Memory B cell (primary cell): ENCODE measurements at regions not wholly inside any gene's neighbourhood (a gene's known extent, or its start where the extent isn't known, plus 50 kb on each side); places are given as distances from the start of the nearest gene placed in this dataset.

Experiments
- ATAC-seq: fragments of 150-1000 bp; cut with Tn5 transposase; 2 replicates; pipeline ENCODE4 v1.10.0; 2021; ENCODE audit warnings: low read depth, mild to moderate bottlenecking, moderate library complexity
- DNase-seq, 2 donors: peaks; one replicate each; pipeline ENCODE4 v3.0.0; 2022; ENCODE audit warnings: low spot score in 2 of 2
- H3K27ac Mint-ChIP-seq: one replicate; pipeline ENCODE4 v1.8.0; 2022; ENCODE audit warnings: mild to moderate bottlenecking, moderate library complexity, mixed read lengths
- H3K27me3 Mint-ChIP-seq: one replicate; pipeline ENCODE4 v1.8.0; 2022; ENCODE audit warnings: mixed read lengths
- H3K36me3 Mint-ChIP-seq: one replicate; pipeline ENCODE4 v1.8.0; 2022; ENCODE audit warnings: mild to moderate bottlenecking, mixed read lengths
- H3K4me1 Mint-ChIP-seq: one replicate; pipeline ENCODE4 v1.8.0; 2022; ENCODE audit warnings: mixed read lengths
- H3K4me3 Mint-ChIP-seq: one replicate; pipeline ENCODE4 v1.8.0; 2022; ENCODE audit warnings: mild to moderate bottlenecking, moderate library complexity, mixed read lengths
- H3K9me3 Mint-ChIP-seq: one replicate; pipeline ENCODE4 v1.8.0; 2022; ENCODE audit warnings: mixed read lengths

DNA sequence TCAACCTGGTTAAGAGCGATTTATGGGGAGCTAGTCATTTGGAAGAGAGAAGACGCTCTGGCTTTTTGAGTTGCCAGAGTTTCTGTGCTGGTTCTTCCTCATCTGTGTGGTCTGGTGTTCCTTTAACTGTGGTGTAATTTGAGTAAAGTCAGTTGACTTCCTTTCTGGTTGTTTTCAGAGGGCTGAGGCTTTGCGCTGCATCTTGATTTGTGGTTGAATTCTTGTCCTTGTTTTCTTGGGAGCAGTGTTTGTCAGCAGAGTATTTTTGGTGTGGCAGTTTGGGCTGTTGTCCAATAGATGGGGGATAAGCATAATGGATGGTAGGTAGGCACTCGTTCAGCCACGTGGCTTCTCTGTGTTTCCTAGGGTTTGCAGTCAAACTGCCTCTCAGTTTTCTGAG is 2143.2 kb upstream of the TENM3 start:
- ATAC-seq = no peak
- Mint-ChIP-seq H3K4me3 (no peak overlapping the region), H3K27ac (no peak overlapping the region)

DNA sequence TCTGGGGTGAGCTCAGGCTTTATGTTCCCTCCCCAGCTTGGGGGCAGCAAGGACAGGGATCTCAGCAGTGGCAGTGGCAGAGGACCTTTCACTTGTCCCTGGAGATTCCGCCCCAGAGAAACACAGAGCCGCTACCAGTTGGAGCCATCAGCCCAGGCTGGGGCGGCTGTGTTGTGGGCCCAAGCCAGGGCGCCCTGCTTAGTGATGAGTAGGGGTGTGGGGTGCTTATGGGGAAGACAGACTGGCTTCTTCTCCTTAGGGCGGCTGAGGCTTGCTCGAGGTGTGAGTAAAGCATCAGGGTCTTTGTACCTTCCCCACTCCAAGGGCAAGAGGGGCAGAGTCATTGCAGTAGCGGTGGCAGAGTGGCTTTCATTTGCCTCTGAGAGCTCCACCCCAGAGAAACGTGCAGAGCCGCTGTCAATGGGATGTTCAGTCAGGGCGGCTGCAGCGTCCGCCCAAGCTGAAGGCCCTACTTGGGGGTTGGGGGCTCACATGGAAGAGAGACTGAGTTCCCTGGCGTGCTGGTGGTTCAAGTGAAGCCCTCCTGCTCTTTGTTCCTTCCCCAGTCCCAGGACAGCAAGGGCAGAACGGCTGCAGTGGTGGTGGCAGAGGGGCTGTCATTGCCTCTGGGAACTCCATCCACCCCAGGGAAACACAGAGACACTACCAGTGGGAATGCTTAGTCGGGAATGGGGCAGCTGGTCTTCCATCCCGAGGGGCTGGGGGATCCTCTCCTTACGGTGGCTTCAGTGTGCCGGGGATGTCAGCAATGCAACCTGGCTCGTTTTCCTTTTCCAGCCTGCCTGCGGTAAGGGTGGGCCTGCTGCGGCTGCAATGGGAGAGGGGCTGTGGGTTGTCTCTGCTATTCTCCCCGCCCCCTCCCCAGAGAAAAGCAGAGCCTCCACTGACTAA is 2142.5 kb upstream of the TENM3 start:
- DNase-seq (no peak), ATAC-seq (no peak)
- Mint-ChIP-seq H3K9me3 (peaks cover 2% of the 10 kb centered on the region), H3K4me1 (no peaks in the 10 kb centered on the region), H3K27ac (no peak overlapping the region), H3K36me3 (no peaks in the 10 kb centered on the region), H3K27me3 (no peaks in the 10 kb centered on the region), H3K4me3 (no peak overlapping the region)

More for the DNA sequence above, 2143.2 kb upstream of the TENM3 start:
- no peak for DNase-seq
- peaks cover 2% of the 10 kb centered on the region for H3K9me3 Mint-ChIP-seq
- H3K27me3 Mint-ChIP-seq = no peaks in the 10 kb centered on the region
- H3K36me3 Mint-ChIP-seq = no peaks in the 10 kb centered on the region
- H3K4me1 Mint-ChIP-seq = no peaks in the 10 kb centered on the region

DNA sequence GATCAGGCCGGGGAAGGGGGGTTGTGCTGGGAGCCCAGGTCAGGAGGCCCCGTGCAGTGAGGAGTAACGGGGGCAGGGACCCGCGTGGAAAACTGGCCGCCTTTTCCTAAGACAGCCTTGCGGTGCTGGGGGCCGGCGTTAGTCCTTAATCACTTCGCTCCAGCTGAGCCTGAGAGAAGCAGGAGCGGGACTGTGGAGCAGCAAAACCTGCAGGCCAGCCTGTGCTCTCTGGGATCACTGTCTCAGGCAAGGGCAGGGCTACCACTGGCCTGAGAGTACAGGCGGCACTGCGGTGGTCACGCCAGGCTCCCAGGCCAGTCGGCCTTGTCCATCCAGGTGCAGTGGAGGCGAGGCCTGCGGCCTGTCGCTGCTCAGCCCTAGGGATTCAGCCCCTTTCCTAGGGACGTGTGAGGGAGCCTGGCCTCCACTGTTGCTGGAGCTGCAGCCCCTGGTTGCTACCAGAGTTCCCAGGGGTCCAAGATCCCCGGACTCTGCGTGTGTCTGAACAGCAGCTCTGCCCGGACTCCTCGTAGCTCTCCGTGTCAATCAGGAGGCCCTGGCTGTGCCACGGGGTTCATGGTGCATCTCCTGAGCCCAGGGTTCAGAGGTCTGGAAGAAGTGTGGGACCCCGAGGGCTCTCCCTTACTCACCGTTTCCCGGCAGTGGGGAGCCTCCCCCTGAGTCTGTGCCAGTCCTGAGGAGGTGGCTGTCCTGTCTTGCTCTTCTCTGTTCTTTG is 2141.7 kb upstream of the TENM3 start:
- no peak for ATAC-seq
- no peaks in the 10 kb centered on the region for H3K36me3 Mint-ChIP-seq
- H3K9me3 Mint-ChIP-seq = peaks cover 2% of the 10 kb centered on the region
- no peaks in the 10 kb centered on the region for H3K27me3 Mint-ChIP-seq
- DNase-seq = no peak
- H3K27ac Mint-ChIP-seq = no peak overlapping the region
- no peak overlapping the region for H3K4me3 Mint-ChIP-seq
- H3K4me1 Mint-ChIP-seq = no peaks in the 10 kb centered on the region

DNA sequence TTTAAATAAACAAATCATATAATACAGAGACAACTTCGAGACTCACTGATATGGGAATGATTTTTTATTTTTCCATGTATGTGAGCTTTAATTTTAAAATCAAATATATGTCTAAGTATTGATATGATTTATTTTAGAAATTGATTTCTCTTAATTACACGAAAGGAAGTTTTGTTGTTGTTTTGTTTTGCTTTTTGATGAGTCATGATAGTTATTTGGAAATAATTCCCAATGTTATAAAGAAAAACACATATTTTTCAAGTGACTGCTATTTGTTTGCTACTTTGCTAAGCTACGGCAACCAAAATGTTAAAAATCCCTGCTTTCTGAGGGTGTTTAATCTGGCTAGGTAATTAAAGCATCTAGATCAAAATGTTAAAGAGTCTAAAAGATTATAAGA is 2139.4 kb upstream of the TENM3 start:
- no peak for DNase-seq

DNA sequence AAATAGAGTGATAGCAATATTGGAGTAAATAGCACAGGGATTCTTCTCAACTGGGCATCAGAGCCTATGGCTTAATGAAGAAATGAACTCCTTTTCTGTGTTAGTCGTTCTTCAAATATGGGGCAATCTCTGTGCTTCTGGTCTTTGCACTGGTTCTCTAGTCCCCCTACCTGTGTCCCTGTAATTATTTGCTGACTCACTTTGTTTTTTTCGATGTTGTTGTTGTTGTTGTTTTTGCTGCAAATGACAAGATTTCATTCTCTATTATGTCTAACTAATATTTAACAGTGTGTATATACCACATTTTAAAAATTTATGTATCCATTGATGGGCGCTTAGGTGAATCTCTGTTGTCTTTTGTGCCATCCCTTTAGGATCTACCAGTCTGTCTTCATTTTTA is 2137.8 kb upstream of the TENM3 start:
- Mint-ChIP-seq H3K4me1 (no peaks in the 10 kb centered on the region), H3K36me3 (no peaks in the 10 kb centered on the region), H3K9me3 (no peaks in the 10 kb centered on the region), H3K27ac (no peak overlapping the region), H3K4me3 (no peak overlapping the region), H3K27me3 (no peaks in the 10 kb centered on the region)
- DNase-seq = no peak
- ATAC-seq = no peak

More for the DNA sequence above, 2139.4 kb upstream of the TENM3 start:
- Mint-ChIP-seq H3K36me3 (no peaks in the 10 kb centered on the region), H3K27me3 (no peaks in the 10 kb centered on the region), H3K4me1 (no peaks in the 10 kb centered on the region), H3K4me3 (no peak overlapping the region), H3K27ac (no peak overlapping the region), H3K9me3 (peaks cover 2% of the 10 kb centered on the region)
- no peak for ATAC-seq

DNA sequence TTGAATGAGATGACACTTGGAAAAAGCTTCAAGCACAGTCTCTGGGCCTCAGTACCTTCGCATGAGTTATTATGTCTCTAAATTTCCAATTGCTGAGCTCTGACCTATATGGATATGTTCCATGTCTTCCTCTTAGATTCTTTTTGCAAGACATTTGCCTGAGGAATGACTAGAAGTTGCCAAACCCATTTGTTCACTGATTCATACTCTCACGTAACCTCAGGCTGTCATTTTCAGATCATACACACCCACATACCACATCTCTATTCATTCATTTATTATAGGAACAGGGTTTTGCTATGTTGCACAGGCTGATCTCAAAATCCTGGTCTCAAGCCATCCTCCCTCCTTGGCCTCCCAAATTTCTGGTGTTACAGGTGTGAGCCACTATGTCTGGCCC is 2137.1 kb upstream of the TENM3 start:
- Mint-ChIP-seq H3K4me1 (no peaks in the 10 kb centered on the region), H3K27me3 (no peaks in the 10 kb centered on the region), H3K9me3 (peaks cover 2% of the 10 kb centered on the region), H3K27ac (no peak overlapping the region), H3K4me3 (no peak overlapping the region), H3K36me3 (no peaks in the 10 kb centered on the region)
- DNase-seq = no peak
- no peak for ATAC-seq

DNA sequence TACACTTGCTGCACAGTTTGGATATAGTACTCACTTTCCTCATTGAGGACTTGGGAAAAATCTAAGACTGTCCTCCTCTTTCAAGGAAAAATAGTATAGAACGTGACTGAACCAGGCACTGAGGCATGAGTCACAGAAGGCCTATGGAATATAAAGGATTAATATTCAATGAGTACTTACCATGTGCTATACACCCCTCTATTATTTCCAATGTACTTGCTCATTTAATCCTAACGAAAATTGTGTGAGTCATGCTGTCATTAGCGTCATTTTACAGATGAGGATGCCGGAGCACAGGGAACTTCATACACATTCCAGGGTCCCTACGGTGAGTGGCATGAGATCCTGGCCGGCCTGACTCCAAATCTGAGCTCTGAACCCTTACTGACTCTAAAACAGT is 2136.2 kb upstream of the TENM3 start:
- H3K4me1 Mint-ChIP-seq = no peaks in the 10 kb centered on the region
- DNase-seq = no peak
- H3K27ac Mint-ChIP-seq = no peak overlapping the region
- no peaks in the 10 kb centered on the region for H3K36me3 Mint-ChIP-seq
- H3K4me3 Mint-ChIP-seq = no peak overlapping the region
- no peaks in the 10 kb centered on the region for H3K27me3 Mint-ChIP-seq
- ATAC-seq = no peak
- H3K9me3 Mint-ChIP-seq = peaks cover 5% of the 10 kb centered on the region

DNA sequence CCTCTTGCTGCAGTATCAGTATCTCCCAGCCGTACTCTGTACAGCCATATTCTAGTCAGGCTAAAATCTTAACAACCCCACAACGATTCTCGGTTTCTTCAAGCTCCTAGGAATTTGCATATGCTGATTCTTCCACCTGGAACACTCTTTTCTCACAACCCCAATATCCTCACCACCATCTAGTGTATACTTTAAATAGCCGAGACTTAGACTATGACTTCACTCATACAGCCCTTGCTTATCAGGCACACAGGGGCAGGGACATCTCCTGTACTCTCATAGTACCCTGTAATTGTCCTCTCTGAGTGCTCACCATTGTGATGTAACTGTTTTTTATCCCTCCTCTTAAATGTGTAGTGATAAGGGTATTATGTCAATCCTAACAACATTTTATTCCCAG is 2126.4 kb upstream of the TENM3 start:
- no peak overlapping the region for H3K4me3 Mint-ChIP-seq
- no peaks in the 10 kb centered on the region for H3K4me1 Mint-ChIP-seq
- H3K36me3 Mint-ChIP-seq = no peaks in the 10 kb centered on the region
- peaks cover 3% of the 10 kb centered on the region for H3K9me3 Mint-ChIP-seq
- no peak overlapping the region for H3K27ac Mint-ChIP-seq
- ATAC-seq = no peak
- DNase-seq = no peak
- H3K27me3 Mint-ChIP-seq = no peaks in the 10 kb centered on the region

DNA sequence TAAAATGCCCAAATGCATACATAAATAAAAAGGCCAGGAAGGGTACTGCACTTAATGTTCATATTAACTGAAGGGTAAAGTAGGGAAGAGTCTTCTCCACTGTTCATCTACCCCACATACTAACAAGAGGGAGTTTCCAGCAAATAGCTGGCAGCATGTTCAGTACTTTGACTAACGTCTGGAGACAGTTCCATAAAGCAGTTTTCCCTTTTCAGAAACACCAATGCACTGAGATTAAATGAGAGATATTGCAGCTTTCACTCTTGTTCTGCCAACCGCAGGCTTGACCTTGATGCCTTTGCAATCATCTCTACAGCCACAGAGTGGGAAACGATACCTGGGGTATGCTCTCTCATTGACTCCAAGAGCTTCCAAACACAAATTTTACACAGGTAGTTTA is 2123.1 kb upstream of the TENM3 start:
- no peaks in the 10 kb centered on the region for H3K4me1 Mint-ChIP-seq
- DNase-seq (no peak), ATAC-seq (no peak)
- no peak overlapping the region for H3K27ac Mint-ChIP-seq
- H3K9me3 Mint-ChIP-seq = no peaks in the 10 kb centered on the region
- no peak overlapping the region for H3K4me3 Mint-ChIP-seq
- no peaks in the 10 kb centered on the region for H3K36me3 Mint-ChIP-seq
- no peaks in the 10 kb centered on the region for H3K27me3 Mint-ChIP-seq

DNA sequence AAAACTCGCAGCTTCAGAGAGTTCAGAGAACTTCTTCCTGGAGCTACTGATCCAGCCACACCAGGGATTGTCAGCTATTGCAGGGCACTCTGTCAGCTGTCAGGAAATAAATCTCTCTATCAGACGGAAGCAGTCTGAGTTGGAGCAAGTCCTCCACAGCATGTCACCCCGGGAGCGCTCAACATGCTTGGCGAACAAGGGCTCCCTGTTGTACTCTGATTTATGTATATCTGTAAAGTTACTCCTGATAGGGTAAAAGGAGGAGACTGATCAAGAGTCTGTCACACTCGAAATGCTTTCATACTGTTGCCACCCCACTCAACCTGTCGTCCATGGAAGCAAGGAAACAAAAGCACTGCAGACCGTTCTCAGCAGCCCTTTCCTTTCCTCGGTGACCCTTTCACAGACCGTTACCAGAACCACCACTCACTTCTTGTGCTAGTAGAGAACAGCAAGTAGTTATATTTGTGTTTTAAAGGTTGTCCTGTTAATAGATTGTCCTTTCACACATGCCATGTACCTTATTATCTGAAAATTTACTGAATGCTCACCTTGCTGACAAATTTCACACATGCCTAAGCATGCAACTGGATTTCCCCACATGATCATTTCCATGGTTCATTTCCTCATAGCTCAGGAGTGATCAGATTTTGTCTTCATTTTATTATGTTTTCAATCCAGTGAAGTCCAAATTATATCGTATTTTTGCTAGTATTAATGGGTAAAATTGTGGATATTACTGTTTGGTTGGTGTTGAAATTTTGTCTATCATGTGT is 2108.9 kb upstream of the TENM3 start:
- ATAC-seq = no peak
- no peaks in the 10 kb centered on the region for H3K27me3 Mint-ChIP-seq

DNA sequence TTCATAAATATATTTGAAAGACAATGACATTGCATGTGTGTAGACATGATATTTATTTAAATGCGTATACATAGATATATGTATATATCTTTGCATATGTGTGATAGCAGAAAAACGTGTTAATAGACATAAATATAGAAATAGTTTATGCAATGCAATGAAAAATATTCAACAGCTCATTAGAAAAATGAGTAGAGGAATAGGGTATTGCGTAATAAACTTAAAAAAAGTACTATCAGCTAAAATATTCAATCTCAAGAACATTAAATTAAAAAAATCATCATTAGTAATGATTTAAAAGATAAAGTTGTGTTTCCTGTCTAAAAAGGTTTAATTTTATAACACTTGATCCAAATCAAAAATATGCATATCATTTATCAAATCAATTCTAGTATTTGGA is 2101.5 kb upstream of the TENM3 start:
- Mint-ChIP-seq H3K4me1 (no peaks in the 10 kb centered on the region), H3K9me3 (peaks cover 5% of the 10 kb centered on the region), H3K36me3 (no peaks in the 10 kb centered on the region), H3K27ac (no peak overlapping the region), H3K4me3 (no peak overlapping the region), H3K27me3 (no peaks in the 10 kb centered on the region)
- DNase-seq (no peak), ATAC-seq (no peak)

More for the DNA sequence above, 2108.9 kb upstream of the TENM3 start:
- Mint-ChIP-seq H3K4me1 (no peaks in the 10 kb centered on the region), H3K36me3 (no peaks in the 10 kb centered on the region), H3K9me3 (no peaks in the 10 kb centered on the region), H3K27ac (no peak overlapping the region), H3K4me3 (no peak overlapping the region)
- DNase-seq = no peak

DNA sequence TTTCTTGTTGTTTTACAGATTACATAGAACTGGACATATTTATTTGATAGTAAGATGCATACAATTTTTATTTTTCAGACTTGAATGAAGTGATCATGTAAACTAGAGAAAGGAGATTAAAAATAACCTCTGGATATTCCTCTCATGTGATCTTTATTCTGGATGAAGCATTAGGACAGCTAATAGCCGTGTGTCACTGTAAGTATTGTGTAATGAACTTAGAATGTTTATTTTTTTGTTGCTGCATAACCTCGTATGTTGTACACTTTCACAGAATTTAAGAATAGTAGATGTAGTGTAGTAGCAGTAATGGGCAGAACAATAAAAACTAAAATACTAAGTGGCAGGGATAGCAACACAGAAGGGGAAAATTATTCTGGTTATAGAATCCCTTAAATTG is 2094.5 kb upstream of the TENM3 start:
- Mint-ChIP-seq H3K36me3 (no peaks in the 10 kb centered on the region), H3K4me1 (no peaks in the 10 kb centered on the region), H3K9me3 (no peaks in the 10 kb centered on the region), H3K4me3 (no peak overlapping the region), H3K27me3 (no peaks in the 10 kb centered on the region), H3K27ac (no peak overlapping the region)
- no peak for ATAC-seq
- DNase-seq = no peak

DNA sequence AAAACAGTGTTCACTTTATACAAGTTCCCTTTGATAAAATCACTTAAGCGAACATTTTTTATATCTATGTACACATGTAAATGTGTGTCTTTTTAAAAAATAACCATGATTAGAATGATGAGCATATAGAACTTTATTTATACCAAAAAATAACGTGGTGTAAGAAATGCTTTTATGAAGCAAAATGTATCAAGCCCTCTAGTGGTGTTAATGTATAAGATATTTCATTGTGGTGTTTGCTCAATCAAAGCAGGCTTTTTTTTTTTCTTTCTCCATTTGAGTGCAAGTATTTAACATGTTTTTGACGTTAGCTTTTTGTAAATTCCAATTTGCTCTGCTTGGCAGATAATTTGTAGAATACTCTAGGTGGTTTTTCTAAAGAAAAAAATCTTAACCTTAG is 2092.4 kb upstream of the TENM3 start:
- Mint-ChIP-seq H3K4me3 (no peak overlapping the region), H3K4me1 (no peaks in the 10 kb centered on the region), H3K27me3 (no peaks in the 10 kb centered on the region), H3K9me3 (peaks cover 1% of the 10 kb centered on the region), H3K36me3 (no peaks in the 10 kb centered on the region), H3K27ac (no peak overlapping the region)
- no peak for DNase-seq
- ATAC-seq = no peak

DNA sequence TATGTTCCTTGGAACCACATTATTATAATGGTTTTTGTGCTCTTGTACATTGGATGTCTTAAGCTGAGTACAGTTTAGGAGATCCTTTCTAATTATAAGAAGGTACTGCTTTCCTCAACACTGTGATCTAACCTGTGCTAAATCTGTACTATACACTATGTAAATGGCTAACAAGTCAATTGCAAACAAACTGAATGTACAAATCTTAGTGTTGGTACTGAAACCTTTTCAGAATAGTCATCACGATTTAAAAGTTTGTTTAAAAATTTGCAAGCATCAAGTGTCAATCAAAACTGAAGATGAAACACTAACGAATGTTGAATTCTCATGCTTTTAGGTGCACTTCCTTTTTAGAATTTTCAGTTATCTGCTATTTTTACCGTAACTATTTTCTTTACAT is 2090.4 kb upstream of the TENM3 start:
- Mint-ChIP-seq H3K9me3 (peaks cover 1% of the 10 kb centered on the region), H3K36me3 (no peaks in the 10 kb centered on the region), H3K4me3 (no peak overlapping the region), H3K4me1 (no peaks in the 10 kb centered on the region), H3K27ac (no peak overlapping the region), H3K27me3 (no peaks in the 10 kb centered on the region)
- no peak for ATAC-seq
- DNase-seq = no peak
